Kidney epithelial cell (primary cell): ENCODE measurements at regions not wholly inside any gene's neighbourhood (a gene's known extent, or its start where the extent isn't known, plus 50 kb on each side); places are given as distances from the start of the nearest gene placed in this dataset.

ENCODE experiments used
- DNase-seq: peaks from one replicate; pipeline ENCODE4 v3.0.0-alpha.2; 2010; ENCODE audit warnings: low read depth
- H3K27me3 ChIP-seq: 2 replicates; pipeline ENCODE4 v1.6.0; 2011; ENCODE audit warnings: low read length; ENCODE audit not compliant: control insufficient read depth, insufficient read depth
- H3K36me3 ChIP-seq: 2 replicates; pipeline ENCODE4 v1.5.1; 2011; ENCODE audit warnings: low read length; ENCODE audit not compliant: control insufficient read depth, insufficient read depth
- H3K4me3 ChIP-seq: 2 replicates; pipeline ENCODE4 v1.5.1; 2011; ENCODE audit warnings: low read depth, mild to moderate bottlenecking, control low read depth, low read length
- TF ChIP-seq, protein P1 (sequence below): IDR thresholded peaks from 2 replicates; pipeline ENCODE4 v1.5.1; 2011; ENCODE audit warnings: mild to moderate bottlenecking, moderate library complexity, low read length, control low read depth, inconsistent platforms; ENCODE audit not compliant: insufficient read depth, poor library complexity, severe bottlenecking

DNA sequence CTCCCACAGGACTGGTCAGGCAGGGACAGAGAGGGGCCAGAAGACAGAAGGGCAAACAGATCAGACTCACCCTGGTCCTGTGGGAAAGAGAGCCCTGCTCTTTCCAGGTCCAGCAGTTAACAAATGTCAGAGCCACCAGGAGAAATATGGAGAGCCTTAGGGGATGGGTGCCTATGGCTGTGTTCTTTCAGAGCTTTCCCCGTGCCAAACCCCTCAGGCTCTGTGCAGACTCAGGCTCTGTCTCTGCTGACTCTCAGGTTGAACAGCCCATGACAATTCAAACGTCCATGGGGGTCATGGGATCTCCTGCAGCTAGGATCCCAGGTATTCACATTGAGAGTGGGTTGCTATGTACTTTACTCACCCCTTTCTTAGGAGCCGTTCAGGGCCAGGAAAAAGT lies 120.8 kb upstream of the ERBB4 start:
- TF ChIP-seq, protein P1, sequence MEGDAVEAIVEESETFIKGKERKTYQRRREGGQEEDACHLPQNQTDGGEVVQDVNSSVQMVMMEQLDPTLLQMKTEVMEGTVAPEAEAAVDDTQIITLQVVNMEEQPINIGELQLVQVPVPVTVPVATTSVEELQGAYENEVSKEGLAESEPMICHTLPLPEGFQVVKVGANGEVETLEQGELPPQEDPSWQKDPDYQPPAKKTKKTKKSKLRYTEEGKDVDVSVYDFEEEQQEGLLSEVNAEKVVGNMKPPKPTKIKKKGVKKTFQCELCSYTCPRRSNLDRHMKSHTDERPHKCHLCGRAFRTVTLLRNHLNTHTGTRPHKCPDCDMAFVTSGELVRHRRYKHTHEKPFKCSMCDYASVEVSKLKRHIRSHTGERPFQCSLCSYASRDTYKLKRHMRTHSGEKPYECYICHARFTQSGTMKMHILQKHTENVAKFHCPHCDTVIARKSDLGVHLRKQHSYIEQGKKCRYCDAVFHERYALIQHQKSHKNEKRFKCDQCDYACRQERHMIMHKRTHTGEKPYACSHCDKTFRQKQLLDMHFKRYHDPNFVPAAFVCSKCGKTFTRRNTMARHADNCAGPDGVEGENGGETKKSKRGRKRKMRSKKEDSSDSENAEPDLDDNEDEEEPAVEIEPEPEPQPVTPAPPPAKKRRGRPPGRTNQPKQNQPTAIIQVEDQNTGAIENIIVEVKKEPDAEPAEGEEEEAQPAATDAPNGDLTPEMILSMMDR: no peak
- H3K4me3 ChIP-seq: no peak overlapping the region
- no peaks in the 10 kb centered on the region for H3K36me3 ChIP-seq
- no peaks in the 10 kb centered on the region for H3K27me3 ChIP-seq
- DNase-seq: no peak

DNA sequence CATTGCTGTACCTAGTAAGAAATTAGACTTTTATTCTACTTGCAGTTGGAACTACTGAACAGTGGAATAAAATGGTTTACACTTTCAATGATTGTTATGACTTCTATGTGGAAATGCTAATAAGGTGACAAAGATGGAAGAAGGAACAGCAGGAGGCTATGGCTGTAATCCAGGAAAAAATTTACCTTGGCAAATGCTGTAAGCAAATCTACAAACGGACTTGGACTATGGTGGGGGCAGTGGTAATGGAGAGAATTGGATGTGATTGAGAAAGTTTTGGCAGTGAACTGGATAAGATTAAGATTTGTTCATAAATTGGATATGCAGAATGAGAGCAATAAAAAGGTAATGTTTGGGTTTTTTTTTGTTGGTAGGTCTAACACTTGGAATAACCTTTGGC lies 111.0 kb upstream of the ERBB4 start:
- Histone ChIP-seq H3K27me3 (no peaks in the 10 kb centered on the region), H3K36me3 (no peaks in the 10 kb centered on the region), H3K4me3 (no peak overlapping the region)
- no peak for DNase-seq
- TF ChIP-seq, protein P1: no peak

DNA sequence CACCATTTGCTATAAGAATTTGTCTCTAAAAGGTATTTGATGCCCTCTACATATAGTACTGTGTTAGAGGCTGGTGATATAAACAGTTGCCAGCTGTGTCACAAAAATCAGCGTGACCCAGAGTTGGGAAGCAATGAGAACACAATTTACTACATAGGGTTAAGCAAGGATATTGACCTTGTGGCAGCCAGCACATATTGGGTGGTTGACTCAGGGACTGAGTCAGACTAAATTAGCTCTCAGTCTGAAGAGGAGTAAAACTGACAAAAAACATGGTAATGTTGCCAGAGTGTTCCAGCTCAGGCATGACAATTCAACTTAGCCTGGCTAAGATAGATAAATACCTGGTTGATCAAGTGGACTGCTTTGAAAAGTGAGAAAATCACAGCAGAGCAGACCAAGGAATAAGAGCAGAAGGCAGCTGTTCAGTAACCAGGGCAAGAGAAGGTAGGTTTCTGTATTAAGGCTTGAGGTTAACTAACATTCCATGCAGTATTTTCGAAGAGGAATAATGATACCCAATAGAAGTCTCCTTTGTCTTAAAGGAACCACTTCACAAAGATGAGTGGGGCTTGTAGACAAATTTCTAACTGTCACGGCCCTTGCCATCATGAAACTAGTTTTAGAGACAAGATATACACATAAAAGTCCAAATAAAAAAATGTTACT lies 108.2 kb upstream of the ERBB4 start:
- DNase-seq: peak; percentile 71
- H3K36me3 ChIP-seq: no peaks in the 10 kb centered on the region
- H3K27me3 ChIP-seq: no peaks in the 10 kb centered on the region
- TF ChIP-seq, protein P1: no peak
- H3K4me3 ChIP-seq: no peak overlapping the region

DNA sequence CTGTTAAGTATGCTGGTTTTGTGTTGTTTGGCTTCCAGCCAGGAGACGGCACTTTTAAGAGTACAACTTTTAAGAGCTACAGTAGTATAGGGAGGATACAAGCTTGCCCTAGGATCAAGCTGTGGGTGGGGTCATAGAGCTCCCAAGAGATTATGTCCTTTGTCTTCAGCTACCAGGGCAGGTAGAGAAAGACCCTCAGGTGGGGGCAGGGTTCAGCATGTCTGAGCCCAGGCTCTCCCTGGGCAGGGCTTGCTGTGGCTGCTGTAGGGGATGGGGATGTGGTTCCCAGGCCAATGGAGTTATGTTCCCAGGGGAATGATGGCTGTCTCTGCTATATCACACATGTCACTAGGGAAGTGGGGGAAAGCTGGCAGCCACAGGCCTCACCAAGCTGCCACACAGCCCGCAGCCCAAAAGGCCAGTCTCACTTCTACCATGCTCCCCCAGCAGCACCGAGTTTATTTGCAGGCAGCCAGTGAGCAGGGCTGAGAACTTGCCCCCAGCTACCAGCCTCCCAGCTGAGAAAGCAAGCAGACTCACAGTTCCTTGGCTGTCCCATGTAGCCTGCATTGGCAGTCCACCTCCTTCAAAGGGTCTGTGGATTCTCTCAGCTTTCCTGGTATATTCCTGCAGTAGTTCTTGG lies 105.7 kb upstream of the ERBB4 start:
- no peak overlapping the region for H3K4me3 ChIP-seq
- TF ChIP-seq, protein P1: no peak
- no peaks in the 10 kb centered on the region for H3K27me3 ChIP-seq
- H3K36me3 ChIP-seq: no peaks in the 10 kb centered on the region
- DNase-seq: no peak

DNA sequence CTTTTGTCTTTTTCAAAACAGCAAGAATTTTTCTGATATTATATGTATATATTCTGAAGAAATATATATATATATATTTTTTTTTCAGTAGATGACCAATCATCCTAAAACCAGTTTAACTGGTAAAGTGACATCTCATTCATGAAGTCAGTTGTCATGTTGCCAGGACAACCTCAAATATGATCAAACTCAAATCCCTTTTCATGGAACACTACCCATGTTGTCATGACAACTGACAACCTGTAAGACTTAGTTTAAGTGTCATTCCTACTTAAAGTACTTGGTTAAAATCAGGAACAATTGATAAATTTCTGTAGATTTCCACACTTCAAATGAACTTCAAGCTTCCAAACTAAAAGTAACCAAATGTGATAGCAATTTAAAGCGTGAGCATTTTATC lies 101.8 kb upstream of the ERBB4 start:
- no peaks in the 10 kb centered on the region for H3K27me3 ChIP-seq
- TF ChIP-seq, protein P1: no peak
- no peak overlapping the region for H3K4me3 ChIP-seq
- H3K36me3 ChIP-seq: no peaks in the 10 kb centered on the region
- peak; percentile 47 for DNase-seq

DNA sequence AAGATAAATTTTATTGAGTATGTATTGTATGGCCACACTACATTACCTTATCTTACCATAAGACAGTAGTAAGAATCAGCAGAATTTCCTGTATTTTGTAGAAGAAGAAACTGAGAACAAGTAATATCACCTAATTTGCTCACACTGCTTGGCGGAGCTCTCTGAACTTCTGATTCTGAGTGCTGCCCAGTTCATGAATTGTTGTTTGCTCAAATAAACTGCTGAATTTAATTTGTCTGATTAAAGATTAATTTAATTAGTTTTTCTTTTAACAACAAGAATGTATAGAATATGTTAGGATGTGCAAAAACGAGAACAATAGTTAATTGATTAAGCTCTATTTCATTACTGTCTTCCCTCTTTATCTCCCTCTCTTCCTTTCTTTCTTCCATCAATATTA lies 100.1 kb upstream of the ERBB4 start:
- no peak for DNase-seq
- no peak overlapping the region for H3K4me3 ChIP-seq
- TF ChIP-seq, protein P1: no peak
- no peaks in the 10 kb centered on the region for H3K27me3 ChIP-seq
- H3K36me3 ChIP-seq: no peaks in the 10 kb centered on the region
